ENCODE measurements at regions not wholly inside any gene's neighbourhood (a gene's known extent, or its start where the extent isn't known, plus 50 kb on each side); places are given as distances from the start of the nearest gene placed in this dataset.

GRCh38 chr14:89629383-89629782 is 212.3 kb upstream of the FOXN3 start:
- no peak for DNase-seq (ENCODE audit: low spot score)

- DNase-seq (ENCODE audit: low spot score), result no peak
Measured at GRCh38 chr14:89628521-89628920, 211.5 kb upstream of the FOXN3 start.

- no peak for DNase-seq (ENCODE audit: low spot score)
Measured at GRCh38 chr14:89626233-89626806, 209.3 kb upstream of the FOXN3 start.

GRCh38 chr14:89625731-89626232 is 208.7 kb upstream of the FOXN3 start:
- no peak for DNase-seq (ENCODE audit: low spot score)

GRCh38 chr14:89625244-89625713 is 208.2 kb upstream of the FOXN3 start:
- no peak for DNase-seq (ENCODE audit: low spot score)

DNA sequence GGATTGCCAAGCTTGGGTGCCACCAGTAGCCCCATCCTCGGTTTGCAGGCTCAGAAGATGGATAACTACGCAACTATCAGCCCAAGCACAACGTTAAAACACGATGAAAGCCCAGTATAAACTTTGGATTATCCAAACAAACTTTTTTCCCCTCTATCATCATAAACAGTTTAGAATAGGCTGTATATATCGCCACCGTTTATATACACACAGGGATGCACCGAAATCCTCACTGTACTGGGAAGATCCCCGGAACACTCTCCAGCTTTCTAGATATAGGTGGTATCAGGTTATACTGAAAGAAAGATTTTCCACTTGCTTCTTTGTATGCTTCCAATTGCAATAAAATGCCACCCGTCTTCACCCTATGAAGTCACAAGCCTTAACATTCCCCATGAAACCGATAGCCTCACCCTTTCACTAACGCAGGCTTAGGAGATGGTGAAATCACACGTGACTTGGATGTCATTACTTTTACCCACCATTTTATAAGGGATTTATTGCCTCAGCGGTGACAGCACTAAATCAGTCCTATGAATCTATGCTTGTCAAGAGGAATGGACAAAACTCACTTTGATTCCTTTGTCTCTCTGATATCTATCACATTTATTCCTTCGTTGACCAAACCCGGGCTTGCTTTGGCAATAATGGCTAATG is 207.6 kb upstream of the FOXN3 start:
- no peak for DNase-seq (ENCODE audit: low spot score)

GRCh38 chr14:89621791-89622638 is 205.0 kb upstream of the FOXN3 start:
- no peak for DNase-seq (ENCODE audit: low spot score)

- DNase-seq (ENCODE audit: low spot score), result no peak
Measured at GRCh38 chr14:89621009-89621421, 204.0 kb upstream of the FOXN3 start.

DNA sequence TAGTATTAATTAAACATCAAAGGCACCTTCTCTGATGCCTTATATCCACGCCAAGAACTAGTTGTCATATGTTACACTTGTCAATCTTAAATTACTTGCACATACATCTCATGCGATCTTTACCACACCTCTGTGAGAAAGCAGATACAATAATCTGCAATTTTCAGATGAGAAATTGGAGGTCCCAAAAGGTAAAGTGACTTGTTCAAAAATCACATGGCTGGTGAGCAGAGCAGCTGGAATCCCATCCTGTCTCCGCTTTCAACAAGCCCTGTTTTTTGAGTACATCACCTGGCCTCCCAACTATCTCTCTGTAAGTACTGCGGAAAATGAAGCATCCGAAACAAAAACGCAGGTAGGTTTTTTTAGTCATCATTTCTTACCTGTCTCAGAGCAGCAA is 203.4 kb upstream of the FOXN3 start:
- DNase-seq (ENCODE audit: low spot score), result no peak

DNA sequence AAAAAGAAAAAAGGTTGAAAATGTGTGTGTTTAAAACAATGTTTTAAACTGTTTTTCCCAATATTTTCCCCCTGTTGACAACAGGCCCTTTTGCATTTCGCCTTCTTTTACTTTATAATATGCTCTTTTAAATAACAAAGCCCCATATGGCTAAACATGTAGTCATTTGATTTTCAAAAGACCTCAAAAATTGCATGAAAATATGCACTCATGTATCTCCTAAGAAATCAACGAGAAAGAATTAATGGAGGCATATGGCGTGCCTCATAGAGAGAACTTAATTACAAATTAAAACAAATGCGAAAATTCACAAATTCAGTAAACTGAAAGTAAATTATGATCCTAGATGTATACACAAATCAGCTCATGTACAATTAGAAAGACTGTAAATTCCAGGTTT is 202.6 kb upstream of the FOXN3 start:
- no peak for DNase-seq (ENCODE audit: low spot score)

DNA sequence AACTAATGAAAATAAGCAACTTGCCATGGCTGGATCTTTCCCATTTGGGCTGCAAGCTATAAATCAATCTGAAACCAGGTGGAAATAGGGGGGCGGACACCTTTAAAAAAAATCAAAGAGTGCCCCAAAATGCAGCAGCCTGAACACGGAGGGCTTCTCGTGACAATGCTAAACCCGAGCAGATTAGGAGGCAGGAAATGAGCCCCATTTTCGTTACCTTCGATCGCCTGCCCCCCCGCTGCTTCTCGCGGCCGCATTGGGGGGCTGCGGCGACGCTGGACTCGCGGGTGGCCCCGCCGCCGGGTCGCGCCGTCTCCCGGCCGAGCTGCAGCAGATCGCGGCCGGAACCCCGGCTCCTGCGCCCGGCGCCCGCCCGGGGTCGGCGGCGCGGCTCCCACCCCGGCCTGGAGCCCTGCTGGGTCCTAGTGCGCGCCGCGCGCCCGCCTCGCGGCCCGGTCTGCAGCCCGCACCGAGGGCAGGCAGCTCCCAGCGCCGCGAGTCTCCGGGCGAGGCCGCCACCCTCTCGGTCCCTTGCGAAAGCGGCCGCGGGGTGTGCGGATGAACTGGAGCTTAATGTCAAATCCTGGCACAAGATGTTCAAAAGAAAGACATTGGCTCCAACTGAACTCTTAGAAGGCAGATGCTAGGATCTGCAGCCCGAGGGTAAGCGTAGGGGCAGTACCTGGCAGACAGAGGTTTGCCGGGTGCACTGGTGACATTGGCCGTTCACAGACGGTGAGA is 201.9 kb upstream of the FOXN3 start:
- DNase-seq (ENCODE audit: low spot score), result peak; percentile 28

- peak; percentile 4 for DNase-seq (ENCODE audit: low spot score)
Measured at GRCh38 chr14:89618330-89618708, 201.3 kb upstream of the FOXN3 start.

DNA sequence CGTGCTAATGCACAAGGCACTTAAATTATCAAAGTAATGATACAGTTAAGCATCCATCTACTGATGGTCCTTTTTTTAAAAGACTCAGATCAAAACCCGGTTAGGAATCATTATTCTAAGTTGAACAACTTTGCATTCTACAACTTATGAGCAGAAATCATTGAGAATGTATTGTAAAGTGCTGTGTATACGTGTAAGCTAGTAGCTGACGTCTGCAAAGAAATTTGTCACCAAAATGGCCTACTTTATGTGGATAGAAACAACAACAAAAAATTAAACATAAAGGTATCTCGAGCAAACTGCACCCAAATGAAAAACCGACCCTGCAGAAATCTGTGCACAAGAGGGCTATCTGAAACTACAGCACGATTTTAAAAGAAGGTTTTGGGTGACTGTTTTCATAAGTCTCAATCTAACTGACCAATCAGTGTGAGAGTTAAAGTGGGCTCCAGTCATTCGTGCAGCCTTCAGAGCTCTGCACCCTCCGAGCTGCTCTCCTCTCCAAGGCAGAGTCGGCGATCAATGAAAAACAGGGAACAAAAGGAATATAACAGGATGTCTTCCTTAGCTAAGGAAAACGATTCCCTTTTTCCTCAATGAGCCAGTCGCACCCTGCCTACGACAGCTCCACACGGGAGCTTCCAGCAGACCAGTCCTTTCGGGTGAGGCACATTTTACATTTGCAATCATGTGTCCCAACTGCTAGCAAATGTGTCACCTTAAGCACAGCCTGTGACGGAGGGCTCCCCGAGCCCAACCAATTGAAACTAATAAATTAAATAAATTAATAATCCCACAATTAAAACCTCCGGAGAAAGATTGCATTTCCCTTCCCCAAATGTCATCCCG is 200.7 kb upstream of the FOXN3 start:
- DNase-seq (ENCODE audit: low spot score), result peak; percentile 5

- DNase-seq (ENCODE audit: low spot score), result peak; percentile 4
Measured at GRCh38 chr14:89616852-89617341, 199.9 kb upstream of the FOXN3 start.

DNA sequence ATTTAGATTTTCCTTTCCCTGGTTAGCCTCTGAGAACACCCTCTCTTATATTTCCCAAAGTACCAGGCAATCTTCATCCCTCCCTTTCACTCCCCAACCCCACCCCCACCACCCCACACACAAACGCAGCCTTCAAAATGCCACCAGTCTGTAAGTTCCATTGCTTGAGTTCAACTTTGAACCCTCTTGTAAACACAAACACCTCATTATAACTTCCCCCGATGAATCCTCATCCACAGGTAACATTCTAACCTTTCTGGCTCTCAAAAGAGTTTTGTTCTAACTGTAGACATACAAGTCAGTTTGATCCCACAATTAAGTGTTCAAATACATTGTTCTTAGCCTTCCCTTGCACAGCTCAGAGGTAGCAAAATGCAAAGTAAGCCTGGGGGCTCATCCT is 199.4 kb upstream of the FOXN3 start:
- no peak for DNase-seq (ENCODE audit: low spot score)

- DNase-seq (ENCODE audit: low spot score), result no peak
Measured at GRCh38 chr14:89615421-89615820, 198.4 kb upstream of the FOXN3 start.

DNA sequence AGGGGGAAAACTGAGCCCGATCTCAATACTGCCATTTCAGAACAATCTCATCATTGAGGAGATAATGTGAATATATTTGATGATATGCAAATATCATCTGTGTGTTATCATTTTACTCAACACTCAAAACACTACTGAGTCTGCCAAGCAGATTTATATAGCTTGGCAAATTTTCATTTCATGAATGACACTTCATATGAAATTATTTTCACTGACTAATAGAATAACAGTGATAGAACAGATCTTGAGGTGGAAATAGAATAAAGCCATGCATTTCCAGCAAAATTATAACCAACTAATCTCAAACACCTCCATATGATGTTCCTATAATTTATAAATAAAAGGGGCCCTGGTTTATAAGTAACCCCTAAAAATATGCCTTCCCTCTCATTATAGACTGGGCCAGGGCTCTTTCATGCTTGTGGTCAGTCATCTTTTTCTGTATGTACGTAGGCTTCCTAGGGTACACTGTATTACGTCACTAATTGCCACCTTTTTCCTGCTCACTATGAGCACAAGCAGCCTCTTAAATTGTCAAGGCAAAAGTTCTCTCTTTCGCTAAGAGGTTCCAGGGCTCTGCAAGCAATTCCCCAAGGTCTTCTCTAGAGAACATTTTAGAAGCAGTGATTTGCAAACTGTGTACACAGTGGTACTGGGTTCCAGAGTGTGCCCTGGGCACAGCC is 197.1 kb upstream of the FOXN3 start:
- DNase-seq (ENCODE audit: low spot score), result no peak

DNA sequence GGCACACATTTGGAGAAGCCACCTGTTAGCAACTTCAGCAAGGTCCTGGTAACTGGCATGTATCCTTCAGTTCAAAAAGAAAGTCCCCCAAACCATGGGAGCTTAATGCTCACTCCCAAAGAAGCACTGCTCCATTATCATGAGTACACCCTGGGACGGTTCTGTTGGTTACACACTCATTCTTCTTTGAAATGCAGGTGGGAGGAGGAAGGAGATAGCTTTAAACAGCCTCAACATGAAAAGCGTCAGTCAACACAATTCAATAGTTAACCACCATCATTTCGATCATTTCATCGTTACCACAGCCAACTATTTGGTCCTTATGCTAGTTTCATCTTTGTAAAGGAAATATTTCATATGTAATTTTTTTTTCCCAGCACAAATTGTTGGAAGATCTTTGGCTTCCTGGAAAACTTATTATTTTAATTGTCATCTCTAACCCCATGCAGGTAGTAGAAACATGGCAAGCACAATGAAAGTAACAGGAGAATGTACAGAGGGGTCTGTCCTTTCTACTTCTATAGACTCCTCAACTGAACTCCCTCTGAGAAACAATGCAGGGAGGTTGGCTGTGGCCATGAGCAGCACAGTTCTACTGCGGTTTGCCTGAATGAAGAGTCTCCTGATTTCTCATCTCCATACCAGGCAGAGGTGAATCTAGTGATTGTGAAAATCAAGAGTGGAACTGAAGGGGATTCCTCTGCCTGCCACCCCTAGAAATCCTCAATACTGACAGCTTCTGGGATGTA is 196.4 kb upstream of the FOXN3 start:
- DNase-seq (ENCODE audit: low spot score), result no peak

DNA sequence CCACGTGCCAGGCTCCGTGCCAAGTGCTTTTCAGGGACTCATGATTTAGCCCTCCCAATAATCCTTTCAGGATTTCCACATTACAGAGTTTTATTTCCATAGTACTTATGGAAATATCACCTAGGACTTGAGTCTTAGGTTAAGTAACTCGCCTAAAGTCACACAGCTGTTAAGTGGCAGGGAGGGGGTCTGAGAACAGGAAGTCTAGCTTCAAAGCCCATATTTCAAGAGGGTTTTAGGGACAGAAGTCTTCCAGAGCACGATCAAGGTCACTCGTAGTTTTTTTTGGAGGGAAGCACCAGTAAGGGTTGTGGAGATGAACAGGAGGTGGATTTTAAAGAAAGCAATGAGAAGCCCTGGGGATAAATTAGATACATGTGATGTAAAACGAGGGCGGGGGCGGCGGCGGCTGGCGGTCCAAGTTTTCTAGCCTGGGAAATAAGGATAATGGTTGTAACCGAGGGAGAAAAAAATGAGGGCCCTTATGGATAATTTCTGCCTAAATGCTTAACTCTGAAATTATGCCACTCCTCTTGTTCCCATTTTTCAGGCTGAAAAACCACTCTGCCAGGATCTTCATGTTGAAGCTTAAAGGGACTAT is 192.6 kb upstream of the FOXN3 start:
- DNase-seq (ENCODE audit: low spot score), result no peak

All from hematopoietic multipotent progenitor cell treated with erythropoietin and hydrocortisone succinate and interleukin-3 and kit ligand, for 15 days (in vitro differentiated cells).